Activated CD8-positive, alpha-beta T cell treated with anti-CD3 and anti-CD28 coated beads for 36 hours (primary cell): ENCODE measurements at regions not wholly inside any gene's neighbourhood (a gene's known extent, or its start where the extent isn't known, plus 50 kb on each side); places are given as distances from the start of the nearest gene placed in this dataset.

ENCODE experiments used
- ATAC-seq: fragments of 200-7000 bp; cut with Tn5 transposase; one replicate; pipeline ENCODE4 v1.10.0; 2021; ENCODE audit warnings: mild to moderate bottlenecking, moderate library complexity
- CTCF ChIA-PET: fragments of 350-600 bp; sonication (Branson Sonifier 250); formaldehyde crosslinking; loops from one replicate; lab custom pipeline; 2021; ENCODE audit warnings: antibody characterized with exemption; lab: Charles Lee
- POLR2A ChIA-PET: fragments of 350-600 bp; sonication (Branson Sonifier 250); formaldehyde crosslinking; loops from one replicate; lab custom pipeline; 2021; ENCODE audit warnings: antibody characterized with exemption; lab: Charles Lee
- DNase-seq: peaks from one replicate; pipeline ENCODE4 v3.0.0-alpha.2; 2020
- H3K27ac Mint-ChIP-seq: one replicate; pipeline ENCODE4 v1.8.0; 2021; ENCODE audit warnings: mild to moderate bottlenecking, mixed read lengths
- H3K27me3 Mint-ChIP-seq: one replicate; pipeline ENCODE4 v1.8.0; 2021; ENCODE audit warnings: mixed read lengths
- H3K36me3 Mint-ChIP-seq: one replicate; pipeline ENCODE4 v1.8.0; 2021; ENCODE audit warnings: low read depth, mixed read lengths
- H3K4me1 Mint-ChIP-seq: one replicate; pipeline ENCODE4 v1.8.0; 2021; ENCODE audit warnings: low read depth, mixed read lengths
- H3K4me3 Mint-ChIP-seq: one replicate; pipeline ENCODE4 v1.8.0; 2021; ENCODE audit warnings: mild to moderate bottlenecking, moderate library complexity, mixed read lengths
- H3K9me3 Mint-ChIP-seq: one replicate; pipeline ENCODE4 v1.8.0; 2021; ENCODE audit warnings: mixed read lengths
- CTCF ChIP-seq: fragments of 200-600 bp; IDR thresholded peaks from one replicate; pipeline ENCODE4 v1.8.0; 2022; ENCODE audit warnings: antibody characterized with exemption, mild to moderate bottlenecking
- intact Hi-C: fragments of 100-400 bp; cut with micrococcal nuclease; formaldehyde crosslinking; loops from one replicate; pipeline ENCODE4 v1.10.0; 2022

- no peak for TF ChIP-seq CTCF
- H3K4me3 Mint-ChIP-seq, result no peak overlapping the region
- CTCF ChIA-PET, result no interaction called here
- intact Hi-C loops, result no loop called here
- H3K27ac Mint-ChIP-seq, result no peak overlapping the region
- ATAC-seq (no peak), DNase-seq (no peak)
- H3K4me1 Mint-ChIP-seq, result peaks cover 8% of the 10 kb centered on the region
- POLR2A ChIA-PET, result no interaction called here
- no peaks in the 10 kb centered on the region for H3K36me3 Mint-ChIP-seq
- H3K9me3 Mint-ChIP-seq, result no peaks in the 10 kb centered on the region
- H3K27me3 Mint-ChIP-seq, result peaks cover 40% of the 10 kb centered on the region
These were observed 2182.9 kb upstream of the TENM3 start for GRCh38 chr4:180060159-180060889.

- intact Hi-C loops, result no loop called here
- Mint-ChIP-seq H3K9me3 (peaks cover 2% of the 10 kb centered on the region), H3K4me1 (no peaks in the 10 kb centered on the region), H3K27ac (no peak overlapping the region), H3K27me3 (no peaks in the 10 kb centered on the region), H3K36me3 (no peaks in the 10 kb centered on the region), H3K4me3 (no peak overlapping the region)
- CTCF ChIA-PET, result no interaction called here
- POLR2A ChIA-PET, result no interaction called here
- DNase-seq, result no peak
- TF ChIP-seq CTCF, result no peak
- ATAC-seq, result no peak
These were observed 2162.1 kb upstream of the TENM3 start for GRCh38 chr4:180081072-180081471.

GRCh38 chr4:180084561-180084960, 2158.6 kb upstream of the TENM3 start:
- H3K36me3 Mint-ChIP-seq, result no peaks in the 10 kb centered on the region
- H3K27ac Mint-ChIP-seq, result no peak overlapping the region
- H3K27me3 Mint-ChIP-seq, result no peaks in the 10 kb centered on the region
- TF ChIP-seq CTCF, result no peak
- DNase-seq (no peak), ATAC-seq (no peak)
- H3K9me3 Mint-ChIP-seq, result peaks cover 2% of the 10 kb centered on the region
- H3K4me1 Mint-ChIP-seq, result no peaks in the 10 kb centered on the region
- intact Hi-C loops, result no loop called here
- CTCF ChIA-PET, result no interaction called here
- H3K4me3 Mint-ChIP-seq, result no peak overlapping the region
- POLR2A ChIA-PET, result no interaction called here

- H3K36me3 Mint-ChIP-seq, result no peaks in the 10 kb centered on the region
- no peak overlapping the region for H3K4me3 Mint-ChIP-seq
- peaks cover 2% of the 10 kb centered on the region for H3K9me3 Mint-ChIP-seq
- ChIA-PET CTCF (no interaction called here), POLR2A (no interaction called here)
- ATAC-seq (no peak), DNase-seq (no peak)
- intact Hi-C loops, result no loop called here
- no peaks in the 10 kb centered on the region for H3K27me3 Mint-ChIP-seq
- no peaks in the 10 kb centered on the region for H3K4me1 Mint-ChIP-seq
- TF ChIP-seq CTCF, result no peak
- H3K27ac Mint-ChIP-seq, result no peak overlapping the region
These were observed 2156.6 kb upstream of the TENM3 start for GRCh38 chr4:180086480-180087190.

GRCh38 chr4:180098586-180098985, 2144.6 kb upstream of the TENM3 start:
- POLR2A ChIA-PET, result no interaction called here

More at GRCh38 chr4:180098586-180098985, 2144.6 kb upstream of the TENM3 start:
- DNase-seq (no peak), ATAC-seq (no peak)
- H3K27ac Mint-ChIP-seq, result no peak overlapping the region
- H3K36me3 Mint-ChIP-seq, result no peaks in the 10 kb centered on the region
- no peak for TF ChIP-seq CTCF
- no peaks in the 10 kb centered on the region for H3K9me3 Mint-ChIP-seq
- intact Hi-C loops, result no loop called here
- CTCF ChIA-PET, result no interaction called here
- H3K4me1 Mint-ChIP-seq, result no peaks in the 10 kb centered on the region
- H3K27me3 Mint-ChIP-seq, result no peaks in the 10 kb centered on the region
- H3K4me3 Mint-ChIP-seq, result no peak overlapping the region
